ENCODE measurements at regions not wholly inside any gene's neighbourhood (a gene's known extent, or its start where the extent isn't known, plus 50 kb on each side); places are given as distances from the start of the nearest gene placed in this dataset.

DNA sequence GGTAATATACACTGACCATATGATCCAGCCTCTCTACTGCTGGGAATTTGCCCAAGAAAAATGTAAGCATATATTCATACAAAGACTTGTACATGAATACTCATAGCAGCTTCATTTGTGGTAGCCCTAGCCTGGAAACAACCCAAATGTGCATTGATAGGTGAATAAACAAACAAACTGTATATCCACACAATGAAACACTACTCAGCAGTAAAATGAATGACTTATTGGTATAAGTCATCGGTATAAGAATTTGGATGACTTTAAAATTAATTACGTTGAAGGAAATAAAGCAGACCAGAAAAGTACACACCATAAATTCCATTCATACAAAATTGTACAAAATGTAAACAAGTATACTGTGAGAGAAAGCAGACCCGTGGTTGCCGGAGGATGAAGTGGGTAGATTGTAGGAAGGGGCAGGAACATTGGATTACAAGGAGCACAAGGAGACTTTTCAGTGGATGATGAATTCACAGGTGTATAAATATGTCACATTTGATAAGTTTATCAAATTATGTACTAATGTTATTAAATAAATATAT, 376.7 kb downstream of the TDRD15 start:
- TF ChIP-seq SP1 (IDR thresholded peaks at IDR 0.05) = no peak
- TF ChIP-seq BHLHE40 (IDR thresholded peaks at IDR 0.05; ENCODE audit: borderline replicate concordance) = no peak
- no peak for TF ChIP-seq SUZ12 (IDR thresholded peaks at IDR 0.05)
